ENCODE measurements at regions not wholly inside any gene's neighbourhood (a gene's known extent, or its start where the extent isn't known, plus 50 kb on each side); places are given as distances from the start of the nearest gene placed in this dataset.

DNA sequence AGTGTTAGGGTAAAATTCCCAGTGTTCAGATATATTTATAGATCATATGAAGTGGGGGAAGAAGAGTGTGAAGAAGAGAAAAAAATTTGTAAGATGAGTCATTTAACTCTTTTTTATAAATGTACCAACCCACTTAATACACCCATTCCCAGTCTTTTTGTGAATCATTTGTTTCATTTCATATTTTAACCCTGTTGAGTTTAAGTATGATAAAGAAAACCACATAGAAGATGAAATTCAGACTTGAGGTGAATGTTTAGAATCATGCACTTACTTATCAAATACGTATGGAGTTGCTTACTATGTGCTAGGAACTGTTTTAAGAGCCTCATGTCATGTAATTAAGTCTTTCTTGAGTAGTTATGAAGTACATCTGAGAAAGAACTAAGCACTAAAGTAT is 56.6 kb upstream of the DAPP1 start:
- DNase-seq, result peak; percentile 11
- intact Hi-C loops (cut with micrococcal nuclease), result loop anchor here (5.0 kb wide), 1 partner anchor 187 kb away; the partner anchor contains the start of gene DNAJB14

More for the DNA sequence above, 56.6 kb upstream of the DAPP1 start:
- no peak overlapping the region for H3K4ac ChIP-seq (ENCODE audit: low read depth, low read length)
- no peak overlapping the region for H3K4me2 ChIP-seq (ENCODE audit: low read depth, low read length)
- no peaks in the 10 kb centered on the region for H3K36me3 ChIP-seq (ENCODE audit: control insufficient read depth, insufficient read depth, low read length)
- no peak overlapping the region for H4K5ac ChIP-seq (ENCODE audit: low read depth, low read length)
- H3K27ac ChIP-seq (ENCODE audit: insufficient read depth, low read length), result no peak overlapping the region
- H2AK5ac ChIP-seq (ENCODE audit: low read depth, low read length), result no peak overlapping the region
- H2BK20ac ChIP-seq (ENCODE audit: low read depth, low read length), result no peak overlapping the region
- no peak for TF ChIP-seq CHD1 (IDR thresholded peaks at IDR 0.05; ENCODE audit: low read depth, low read length)
- TF ChIP-seq BHLHE40 (IDR thresholded peaks at IDR 0.05; ENCODE audit: low read depth, low read length), result no peak
- no peak for TF ChIP-seq MAFK (IDR thresholded peaks at IDR 0.05; ENCODE audit: low read depth, low read length)
- TF ChIP-seq, protein P1, sequence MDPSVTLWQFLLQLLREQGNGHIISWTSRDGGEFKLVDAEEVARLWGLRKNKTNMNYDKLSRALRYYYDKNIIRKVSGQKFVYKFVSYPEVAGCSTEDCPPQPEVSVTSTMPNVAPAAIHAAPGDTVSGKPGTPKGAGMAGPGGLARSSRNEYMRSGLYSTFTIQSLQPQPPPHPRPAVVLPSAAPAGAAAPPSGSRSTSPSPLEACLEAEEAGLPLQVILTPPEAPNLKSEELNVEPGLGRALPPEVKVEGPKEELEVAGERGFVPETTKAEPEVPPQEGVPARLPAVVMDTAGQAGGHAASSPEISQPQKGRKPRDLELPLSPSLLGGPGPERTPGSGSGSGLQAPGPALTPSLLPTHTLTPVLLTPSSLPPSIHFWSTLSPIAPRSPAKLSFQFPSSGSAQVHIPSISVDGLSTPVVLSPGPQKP (IDR thresholded peaks at IDR 0.05; ENCODE audit: borderline replicate concordance, low read depth, low read length), result no peak
- no peak for TF ChIP-seq CEBPB (IDR thresholded peaks at IDR 0.05; ENCODE audit: low read depth, low read length)
- TF ChIP-seq FOS (IDR thresholded peaks at IDR 0.05; ENCODE audit: low read depth, low read length), result no peak
- TF ChIP-seq RAD21 (IDR thresholded peaks at IDR 0.05; ENCODE audit: low read length), result no peak
- TF ChIP-seq, protein P2, sequence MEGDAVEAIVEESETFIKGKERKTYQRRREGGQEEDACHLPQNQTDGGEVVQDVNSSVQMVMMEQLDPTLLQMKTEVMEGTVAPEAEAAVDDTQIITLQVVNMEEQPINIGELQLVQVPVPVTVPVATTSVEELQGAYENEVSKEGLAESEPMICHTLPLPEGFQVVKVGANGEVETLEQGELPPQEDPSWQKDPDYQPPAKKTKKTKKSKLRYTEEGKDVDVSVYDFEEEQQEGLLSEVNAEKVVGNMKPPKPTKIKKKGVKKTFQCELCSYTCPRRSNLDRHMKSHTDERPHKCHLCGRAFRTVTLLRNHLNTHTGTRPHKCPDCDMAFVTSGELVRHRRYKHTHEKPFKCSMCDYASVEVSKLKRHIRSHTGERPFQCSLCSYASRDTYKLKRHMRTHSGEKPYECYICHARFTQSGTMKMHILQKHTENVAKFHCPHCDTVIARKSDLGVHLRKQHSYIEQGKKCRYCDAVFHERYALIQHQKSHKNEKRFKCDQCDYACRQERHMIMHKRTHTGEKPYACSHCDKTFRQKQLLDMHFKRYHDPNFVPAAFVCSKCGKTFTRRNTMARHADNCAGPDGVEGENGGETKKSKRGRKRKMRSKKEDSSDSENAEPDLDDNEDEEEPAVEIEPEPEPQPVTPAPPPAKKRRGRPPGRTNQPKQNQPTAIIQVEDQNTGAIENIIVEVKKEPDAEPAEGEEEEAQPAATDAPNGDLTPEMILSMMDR (conservative IDR thresholded peaks at IDR 0.05; ENCODE audit: low read depth, low read length), result no peak
- no peak for TF ChIP-seq RCOR1 (IDR thresholded peaks at IDR 0.05; ENCODE audit: insufficient replicate concordance, low read length)
- TF ChIP-seq MAZ (IDR thresholded peaks at IDR 0.05; ENCODE audit: borderline replicate concordance, low read depth, low read length), result no peak
- TF ChIP-seq MXI1 (IDR thresholded peaks at IDR 0.05; ENCODE audit: borderline replicate concordance, low read depth, low read length), result no peak
- TF ChIP-seq, protein P3, sequence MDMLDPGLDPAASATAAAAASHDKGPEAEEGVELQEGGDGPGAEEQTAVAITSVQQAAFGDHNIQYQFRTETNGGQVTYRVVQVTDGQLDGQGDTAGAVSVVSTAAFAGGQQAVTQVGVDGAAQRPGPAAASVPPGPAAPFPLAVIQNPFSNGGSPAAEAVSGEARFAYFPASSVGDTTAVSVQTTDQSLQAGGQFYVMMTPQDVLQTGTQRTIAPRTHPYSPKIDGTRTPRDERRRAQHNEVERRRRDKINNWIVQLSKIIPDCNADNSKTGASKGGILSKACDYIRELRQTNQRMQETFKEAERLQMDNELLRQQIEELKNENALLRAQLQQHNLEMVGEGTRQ (IDR thresholded peaks at IDR 0.05; ENCODE audit: low read depth, low read length), result no peak
- TF ChIP-seq SMC3 (IDR thresholded peaks at IDR 0.05; ENCODE audit: low read depth, low read length), result no peak
- TF ChIP-seq POLR2A (IDR thresholded peaks at IDR 0.05; ENCODE audit: low read depth, low read length), result no peak
- no peak for TF ChIP-seq RFX5 (IDR thresholded peaks at IDR 0.05; ENCODE audit: low read depth, low read length)
- no peak for TF ChIP-seq NFE2L2 (IDR thresholded peaks at IDR 0.05; ENCODE audit: low read depth, low read length)
- no peak for ATAC-seq (ENCODE audit: low read depth)
- dilution Hi-C loops (cut with HindIII; ENCODE audit: low sequenced_read_pairs, unreplicated experiment) (no loop called here), in situ Hi-C loops (cut with MboI; ENCODE audit: low sequenced_read_pairs) (no loop called here)
- no peak overlapping the region for H3K4me3 ChIP-seq (ENCODE audit: insufficient read depth, low read depth, low read length)
- no peak overlapping the region for H3K56ac ChIP-seq (ENCODE audit: extremely low read depth, insufficient read depth, low read length)
- H2BK15ac ChIP-seq (ENCODE audit: low read depth, low read length), result no peak overlapping the region
- H2BK5ac ChIP-seq (ENCODE audit: low read depth, low read length, poor library complexity, severe bottlenecking), result no peak overlapping the region
- no peak overlapping the region for H4K91ac ChIP-seq (ENCODE audit: insufficient read depth, low read depth, low read length)
- H4K20me1 ChIP-seq (ENCODE audit: insufficient read depth, low read length), result no peaks in the 10 kb centered on the region
- H3K9ac ChIP-seq (ENCODE audit: low read depth, low read length), result no peak overlapping the region
- H3K9me3 ChIP-seq (ENCODE audit: control insufficient read depth, insufficient read depth, low read length), result no peaks in the 10 kb centered on the region
- H2AK9ac ChIP-seq (replicated peaks; ENCODE audit: low read depth, low read length, poor library complexity), result no peak overlapping the region
- H3K9me1 ChIP-seq (ENCODE audit: insufficient read depth, low read length), result no peaks in the 10 kb centered on the region; the same call in 1 of the 2 replicates
- no peak overlapping the region for H2AFZ ChIP-seq (replicated peaks; ENCODE audit: low read length, poor library complexity)
- H3K23ac ChIP-seq (ENCODE audit: low read depth, low read length), result no peak overlapping the region
- H3K14ac ChIP-seq (replicated peaks; ENCODE audit: low read depth, low read length), result no peak overlapping the region
- H3K4me1 ChIP-seq (ENCODE audit: control insufficient read depth, insufficient read depth, low read length), result peaks cover 10% of the 10 kb centered on the region
- CTCF ChIA-PET, result no interaction called here
- no CpG with 5 or more reads among the region's 1 CpG for WGBS, 2 experiments (ENCODE audit: extremely low coverage in 2 of 2, insufficient read length in 1 of 2)
- H2BK120ac ChIP-seq (ENCODE audit: low read depth, low read length), result no peak overlapping the region
- BruUV-seq (replicated peaks), result no TSS peak
- no peaks in the 10 kb centered on the region for H3K79me1 ChIP-seq (ENCODE audit: low read depth in 1 of 2, low read length in 2 of 2)
- H3K27me3 ChIP-seq (ENCODE audit: control insufficient read depth, insufficient read depth, low read length), result no peaks in the 10 kb centered on the region
- H3K18ac ChIP-seq (ENCODE audit: low read depth, low read length), result no peak overlapping the region
- POLR2A ChIA-PET (ENCODE audit: unreplicated experiment), result no interaction called here
- no peak overlapping the region for H4K8ac ChIP-seq (ENCODE audit: low read depth in 2 of 2, low read length in 2 of 2)

All from IMR-90 (cell line).